Fibroblast of lung (primary cell): ENCODE measurements at regions not wholly inside any gene's neighbourhood (a gene's known extent, or its start where the extent isn't known, plus 50 kb on each side); places are given as distances from the start of the nearest gene placed in this dataset.

ENCODE experiments used
- DNase-seq, 2 donors: peaks; one replicate each; pipeline versions ENCODE4 v3.0.0 to v3.0.0-alpha.2; 2010; ENCODE audit warnings: low read depth in 2 of 2
- H2AFZ ChIP-seq: 2 replicates; pipeline ENCODE4 v1.5.1; 2012; ENCODE audit warnings: low read length, control low read depth, inconsistent platforms
- H3K27ac ChIP-seq: 2 replicates; pipeline ENCODE4 v1.5.1; 2011; ENCODE audit warnings: low read length, control low read depth; ENCODE audit not compliant: insufficient read depth
- H3K27me3 ChIP-seq: 2 replicates; pipeline ENCODE4 v1.5.1; 2011; ENCODE audit warnings: mild to moderate bottlenecking, low read length; ENCODE audit not compliant: control insufficient read depth, insufficient read depth
- H3K36me3 ChIP-seq: 2 replicates; pipeline ENCODE4 v1.5.1; 2011; ENCODE audit warnings: low read length; ENCODE audit not compliant: control insufficient read depth, insufficient read depth
- H3K4me1 ChIP-seq: 2 replicates; pipeline ENCODE4 v1.5.1; 2011; ENCODE audit warnings: low read length; ENCODE audit not compliant: control insufficient read depth, insufficient read depth; ENCODE audit errors: extremely low read depth
- H3K4me2 ChIP-seq: 2 replicates; pipeline ENCODE4 v1.5.1; 2011; ENCODE audit warnings: low read length, control low read depth; ENCODE audit not compliant: insufficient read depth; ENCODE audit errors: extremely low read depth
- H3K4me3 ChIP-seq, 4 experiments: fragments of 200-600 bp in 1 of 4; sonication (generic) in 1 of 4; replicated peaks in 1 of 4; 2 replicates each; pipeline ENCODE4 v1.5.1; 2011 to 2016; ENCODE audit warnings: low read length in 4 of 4, low read depth in 3 of 4, mild to moderate bottlenecking in 3 of 4, control low read depth in 2 of 4, inconsistent platforms in 1 of 4, mixed read lengths in 1 of 4; ENCODE audit not compliant: insufficient read depth in 1 of 4; ENCODE audit errors: control extremely low read depth in 1 of 4
- H3K79me2 ChIP-seq: 2 replicates; pipeline ENCODE4 v1.5.1; 2012; ENCODE audit warnings: mild to moderate bottlenecking, low read length, inconsistent platforms; ENCODE audit not compliant: control insufficient read depth, insufficient read depth
- H3K9ac ChIP-seq: 2 replicates; pipeline ENCODE4 v1.5.1; 2011; ENCODE audit warnings: mild to moderate bottlenecking, low read length, control low read depth; ENCODE audit not compliant: insufficient read depth
- H3K9me3 ChIP-seq: 2 replicates; pipeline ENCODE4 v1.5.1; 2012; ENCODE audit warnings: low read depth, low read length; ENCODE audit not compliant: control insufficient read depth, insufficient read depth
- H4K20me1 ChIP-seq: 2 replicates; pipeline ENCODE4 v1.5.1; 2011; ENCODE audit warnings: low read length; ENCODE audit not compliant: control insufficient read depth, insufficient read depth; ENCODE audit errors: extremely low read depth
- CTCF ChIP-seq, 2 donors: IDR thresholded peaks in 1 of 2; conservative IDR thresholded peaks in 1 of 2; 1 replicate in 1 of 2; 2 replicates in 1 of 2; pipeline ENCODE4 v1.5.1; 2011 to 2012; ENCODE audit warnings: low read length in 2 of 2, control low read depth in 1 of 2, inconsistent platforms in 1 of 2, low read depth in 1 of 2, mild to moderate bottlenecking in 1 of 2
- EZH2 ChIP-seq: IDR thresholded peaks from 2 replicates; pipeline ENCODE4 v1.5.1; 2012; ENCODE audit warnings: low read length, control low read depth, mild to moderate bottlenecking; ENCODE audit errors: missing control alignments

- no peak for TF ChIP-seq EZH2
- TF ChIP-seq CTCF (conservative IDR thresholded peaks at IDR 0.05 in 1 of 2, IDR thresholded peaks at IDR 0.05 in 1 of 2; ENCODE audit: low read depth in 1 of 2, low read length in 2 of 2), result peak in 1 of 2 donors; percentile 24
- no peaks in the 10 kb centered on the region for H4K20me1 ChIP-seq
These were observed 395.4 kb downstream of the DTWD2 start for GRCh38 chr5:118593003-118593328.

GRCh38 chr5:118592229-118593002, 395.9 kb downstream of the DTWD2 start:
- H3K79me2 ChIP-seq, result no peaks in the 10 kb centered on the region
- no peak for DNase-seq
- no peaks in the 10 kb centered on the region for H3K9me3 ChIP-seq
- H3K36me3 ChIP-seq, result no peaks in the 10 kb centered on the region
- no peaks in the 10 kb centered on the region for H3K27me3 ChIP-seq
- H3K4me1 ChIP-seq, result no peaks in the 10 kb centered on the region
- no peak overlapping the region for H3K4me2 ChIP-seq
- no peaks in the 10 kb centered on the region for H4K20me1 ChIP-seq
- TF ChIP-seq CTCF (conservative IDR thresholded peaks at IDR 0.05 in 1 of 2, IDR thresholded peaks at IDR 0.05 in 1 of 2; ENCODE audit: low read depth in 1 of 2, low read length in 2 of 2) (no peak), EZH2 (no peak)
- no peak overlapping the region for H2AFZ ChIP-seq
- no peak overlapping the region for H3K4me3 ChIP-seq
- no peak overlapping the region for H3K27ac ChIP-seq
- H3K9ac ChIP-seq, result no peak overlapping the region

More at GRCh38 chr5:118593003-118593328, 395.4 kb downstream of the DTWD2 start:
- Histone ChIP-seq H3K4me2 (no peak overlapping the region), H3K79me2 (no peaks in the 10 kb centered on the region), H3K4me1 (no peaks in the 10 kb centered on the region), H3K36me3 (no peaks in the 10 kb centered on the region), H2AFZ (no peak overlapping the region), H3K9ac (no peak overlapping the region), H3K27ac (no peak overlapping the region), H3K4me3 (no peak overlapping the region), H3K9me3 (no peaks in the 10 kb centered on the region), H3K27me3 (no peaks in the 10 kb centered on the region)
- no peak for DNase-seq

GRCh38 chr5:118590806-118591205, 397.5 kb downstream of the DTWD2 start:
- no peaks in the 10 kb centered on the region for H3K36me3 ChIP-seq
- no peak overlapping the region for H3K4me3 ChIP-seq
- no peaks in the 10 kb centered on the region for H3K27me3 ChIP-seq
- H4K20me1 ChIP-seq, result no peaks in the 10 kb centered on the region
- H3K9me3 ChIP-seq, result no peaks in the 10 kb centered on the region
- no peaks in the 10 kb centered on the region for H3K79me2 ChIP-seq
- no peak overlapping the region for H3K4me2 ChIP-seq
- no peak overlapping the region for H3K9ac ChIP-seq
- no peak for TF ChIP-seq CTCF (conservative IDR thresholded peaks at IDR 0.05 in 1 of 2, IDR thresholded peaks at IDR 0.05 in 1 of 2; ENCODE audit: low read depth in 1 of 2, low read length in 2 of 2)
- no peak for TF ChIP-seq EZH2
- no peaks in the 10 kb centered on the region for H3K4me1 ChIP-seq
- H2AFZ ChIP-seq, result no peak overlapping the region
- H3K27ac ChIP-seq, result no peak overlapping the region
- no peak for DNase-seq
